Pancreas (tissue), 10 donors: ENCODE measurements at regions not wholly inside any gene's neighbourhood (a gene's known extent, or its start where the extent isn't known, plus 50 kb on each side); places are given as distances from the start of the nearest gene placed in this dataset.

Experiments used
- ATAC-seq, 4 donors: fragments of 200-7000 bp; cut with Tn5 transposase; one replicate each; pipeline versions ENCODE4 v1.8.0 to v1.9.1; 2020; ENCODE audit warnings: mild to moderate bottlenecking in 4 of 4, moderate library complexity in 4 of 4
- DNase-seq, 6 donors: peaks; one replicate each; pipeline ENCODE4 v3.0.0-alpha.2; 2020
- FAIRE-seq: peaks from 2 replicates; lab custom pipeline; 2012; peaks lifted over from hg19 to GRCh38; lab: Jason Lieb, UNC
- H3K27ac ChIP-seq, 4 donors: fragments of 200-600 bp; sonication (generic); 1 replicate in 3 of 4; 2 replicates in 1 of 4; pipeline versions ENCODE4 v1.5.0 to v1.8.0; 2020
- H3K27me3 ChIP-seq, 4 donors: fragments of 200-600 bp; one replicate each; pipeline ENCODE4 v1.8.0; 2021
- H3K36me3 ChIP-seq, 3 donors: fragments of 200-600 bp; sonication (generic) in 1 of 3; one replicate each; pipeline versions ENCODE4 v1.5.0 to v1.8.0; 2020 to 2021
- H3K4me1 ChIP-seq, 3 donors: fragments of 200-600 bp; one replicate each; pipeline ENCODE4 v1.8.0; 2021
- H3K4me3 ChIP-seq, 4 donors: fragments of 200-600 bp; sonication (generic) in 2 of 4; one replicate each; pipeline versions ENCODE4 v1.5.0 to v1.8.0; 2020 to 2021
- H3K9me3 ChIP-seq, 4 donors: fragments of 200-600 bp; one replicate each; pipeline ENCODE4 v1.8.0; 2021
- WGBS, 2 donors: extraction: QIAGEN DNeasy Blood & Tissue Kit; methylation state at CpG; one replicate each; pipeline ENCODE4 v1.1.7; 2013; 5-methylcytosine and 5-hydroxymethylcytosine counted together
- intact Hi-C, 3 donors: fragments of 100-400 bp; cut with DNase I; formaldehyde crosslinking; loops; one replicate each; pipeline versions ENCODE4 v1.11.1 to v1.14.2; 2022
- TF ChIP-seq, protein P1 (sequence below), 4 donors: fragments of 200-600 bp; sonication (generic) in 3 of 4; IDR thresholded peaks; one replicate each; pipeline versions ENCODE4 v1.5.0 to v1.8.0; 2021; ENCODE audit warnings: antibody characterized with exemption in 4 of 4
- donor health status: healthy with polysubstance abuse.
- donor health status: DM: no; HTN: no; CAD: no; lungs with moderate emphysema.
- donor health status: DM: no; HTN: no; CAD: no.
- donor health status: control.
- donor health status: control.
- donor health status: Bipolar disorder and iron deficiency.
- donor health status: DM: yes; HTN: yes; CAD: no.
- donor health status: DM: no; HTN: no; CAD: no.
- donor health status: DM: no; HTN: no; CAD: no.
- donor health status: DM: yes; HTN: yes; CAD: no.

DNA sequence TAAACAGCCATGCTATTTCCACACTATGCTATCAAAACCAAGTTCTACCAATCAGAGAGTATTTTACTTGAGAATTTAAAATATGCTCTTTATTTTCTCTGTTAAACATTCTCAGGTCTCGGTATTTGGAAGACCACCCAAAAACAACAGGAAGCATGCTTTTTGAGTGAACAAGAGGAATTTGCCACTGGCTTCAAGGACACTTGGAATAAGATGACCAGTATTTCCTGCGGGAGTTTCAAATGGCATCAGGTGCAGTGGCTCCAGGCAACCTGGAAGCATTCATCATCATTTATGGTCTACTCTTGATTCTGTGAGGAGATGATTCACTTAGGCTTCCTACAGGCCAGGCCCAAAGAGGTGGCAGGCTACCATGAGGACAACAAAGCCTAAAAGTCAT is 305.7 kb upstream of the ATP11B start:
- FAIRE-seq, result no peak

DNA sequence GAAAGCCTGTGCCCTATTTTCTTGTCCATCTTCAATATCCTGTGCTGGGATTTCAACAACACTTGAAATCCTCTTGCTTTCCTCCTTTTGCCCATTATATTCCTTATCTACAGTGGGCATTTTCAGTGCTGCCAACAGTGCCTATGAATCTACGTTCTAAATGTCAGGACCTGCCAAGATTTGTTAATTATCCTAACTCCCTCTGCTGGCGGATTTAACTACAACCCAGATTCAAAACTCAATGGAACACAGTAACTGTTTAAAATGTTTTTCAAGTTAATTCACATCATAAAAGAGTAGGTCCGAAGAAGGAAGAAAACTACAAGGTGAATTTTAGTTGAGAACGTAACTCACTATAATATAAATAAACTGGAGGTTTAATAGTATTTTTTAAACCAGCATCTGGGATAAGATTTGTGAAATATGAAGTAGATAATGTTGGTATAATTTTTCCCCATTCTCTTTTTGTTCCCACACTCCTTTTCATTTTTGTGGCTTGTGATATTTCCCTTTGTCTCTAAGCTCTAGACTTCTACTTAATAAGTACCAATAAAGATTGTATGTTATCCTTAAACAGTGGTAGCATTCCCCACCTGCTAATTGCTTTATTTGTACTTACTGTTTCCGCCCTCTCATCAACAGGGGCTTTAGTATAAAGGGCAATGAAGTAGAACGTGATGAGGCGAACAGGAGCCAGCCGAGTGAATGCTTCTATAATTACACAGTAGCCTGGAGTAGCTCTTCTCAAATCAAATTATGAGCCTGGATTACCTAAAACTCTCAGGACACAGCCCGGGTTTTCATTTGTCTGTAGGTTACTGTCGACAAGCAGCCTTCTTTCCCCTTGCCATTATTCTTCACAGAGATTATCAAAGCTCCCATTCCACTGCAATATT is 302.5 kb upstream of the ATP11B start:
- TF ChIP-seq, protein P1, sequence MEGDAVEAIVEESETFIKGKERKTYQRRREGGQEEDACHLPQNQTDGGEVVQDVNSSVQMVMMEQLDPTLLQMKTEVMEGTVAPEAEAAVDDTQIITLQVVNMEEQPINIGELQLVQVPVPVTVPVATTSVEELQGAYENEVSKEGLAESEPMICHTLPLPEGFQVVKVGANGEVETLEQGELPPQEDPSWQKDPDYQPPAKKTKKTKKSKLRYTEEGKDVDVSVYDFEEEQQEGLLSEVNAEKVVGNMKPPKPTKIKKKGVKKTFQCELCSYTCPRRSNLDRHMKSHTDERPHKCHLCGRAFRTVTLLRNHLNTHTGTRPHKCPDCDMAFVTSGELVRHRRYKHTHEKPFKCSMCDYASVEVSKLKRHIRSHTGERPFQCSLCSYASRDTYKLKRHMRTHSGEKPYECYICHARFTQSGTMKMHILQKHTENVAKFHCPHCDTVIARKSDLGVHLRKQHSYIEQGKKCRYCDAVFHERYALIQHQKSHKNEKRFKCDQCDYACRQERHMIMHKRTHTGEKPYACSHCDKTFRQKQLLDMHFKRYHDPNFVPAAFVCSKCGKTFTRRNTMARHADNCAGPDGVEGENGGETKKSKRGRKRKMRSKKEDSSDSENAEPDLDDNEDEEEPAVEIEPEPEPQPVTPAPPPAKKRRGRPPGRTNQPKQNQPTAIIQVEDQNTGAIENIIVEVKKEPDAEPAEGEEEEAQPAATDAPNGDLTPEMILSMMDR (IDR thresholded peaks at IDR 0.05), result peak in 2 of 4 donors; percentile 14 to 24
- WGBS, 2 donors, result 65 to 67% methylated on average over 10 of the region's 10 CpGs
- ATAC-seq (peak in 3 of 4 donors; percentile 60 to 71 (median 70)), FAIRE-seq (no peak), DNase-seq (peak in 1 of 6 donors; percentile 11)
- Histone ChIP-seq H3K4me3 (no peak overlapping the region), H3K36me3 (no peaks in the 10 kb centered on the region), H3K27me3 (no peaks in the 10 kb centered on the region), H3K27ac (no peak overlapping the region), H3K4me1 (peaks cover 0 to 11% (median 6%) of the 10 kb centered on the region in 3 donors), H3K9me3 (no peaks in the 10 kb centered on the region)
- intact Hi-C loops, result no loop called here

More for the DNA sequence above, 305.7 kb upstream of the ATP11B start:
- DNase-seq (no peak), ATAC-seq (no peak)
- H3K4me3 ChIP-seq, result no peak overlapping the region
- peaks cover 0 to 11% (median 6%) of the 10 kb centered on the region in 3 donors for H3K4me1 ChIP-seq
- H3K27me3 ChIP-seq, result no peaks in the 10 kb centered on the region
- TF ChIP-seq, protein P1 (IDR thresholded peaks at IDR 0.05), result no peak
- H3K9me3 ChIP-seq, result no peaks in the 10 kb centered on the region
- H3K36me3 ChIP-seq, result no peaks in the 10 kb centered on the region
- 88 to 97% methylated on average over 2 of the region's 2 CpGs for WGBS, 2 donors
- intact Hi-C loops, result no loop called here
- no peak overlapping the region for H3K27ac ChIP-seq

DNA sequence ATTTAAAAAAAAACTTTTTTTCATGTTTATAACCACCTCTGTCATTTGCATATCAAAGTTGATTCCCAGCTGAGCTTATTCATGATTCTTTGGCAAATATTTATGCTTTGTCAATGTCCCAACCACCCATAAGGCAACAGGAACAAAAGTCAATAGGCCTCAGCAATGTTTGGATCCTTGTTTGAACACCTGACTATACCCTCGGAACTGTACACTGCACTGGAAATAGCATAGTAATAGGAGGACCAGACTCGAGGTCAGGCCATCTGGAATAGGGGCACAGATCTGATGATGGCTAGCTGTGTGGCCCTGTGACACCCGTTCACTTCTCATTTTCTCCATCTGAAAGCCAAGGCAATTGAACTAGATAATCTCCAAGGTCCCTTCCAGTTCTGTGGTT is 301.7 kb upstream of the ATP11B start:
- TF ChIP-seq, protein P1 (IDR thresholded peaks at IDR 0.05), result no peak
- ATAC-seq (peak; percentile 67 to 94 (median 76)), FAIRE-seq (no peak), DNase-seq (peak in 1 of 6 donors; percentile 3)
- Histone ChIP-seq H3K4me1 (peaks cover 0 to 11% (median 6%) of the 10 kb centered on the region in 3 donors), H3K27me3 (no peaks in the 10 kb centered on the region), H3K4me3 (no peak overlapping the region), H3K9me3 (no peaks in the 10 kb centered on the region), H3K27ac (no peak overlapping the region), H3K36me3 (no peaks in the 10 kb centered on the region)
- 30 to 31% methylated on average over 3 of the region's 3 CpGs for WGBS, 2 donors
- intact Hi-C loops, result no loop called here

DNA sequence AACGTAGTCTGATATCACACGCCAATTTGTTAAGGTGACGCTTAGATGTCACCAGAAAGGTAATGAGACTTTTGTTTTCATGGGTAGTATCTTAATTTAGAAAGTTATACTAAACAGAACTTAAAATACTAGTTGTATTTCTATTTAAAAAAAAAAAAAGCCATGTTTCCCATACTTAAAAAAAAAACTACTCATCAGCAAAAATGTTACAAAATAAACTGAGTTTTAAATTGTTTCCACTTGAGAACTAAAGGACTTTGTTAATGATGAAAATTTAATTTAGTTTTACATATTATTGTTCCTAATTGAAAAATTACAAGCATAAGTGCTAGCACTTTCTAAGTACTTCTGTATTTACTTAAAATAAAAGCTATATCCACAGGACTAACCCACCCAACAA is 300.8 kb upstream of the ATP11B start:
- Histone ChIP-seq H3K27ac (no peak overlapping the region), H3K27me3 (no peaks in the 10 kb centered on the region), H3K36me3 (no peaks in the 10 kb centered on the region), H3K4me3 (no peak overlapping the region), H3K9me3 (no peaks in the 10 kb centered on the region), H3K4me1 (peaks cover 0 to 11% (median 6%) of the 10 kb centered on the region in 3 donors)
- ATAC-seq, result no peak
- TF ChIP-seq, protein P1 (IDR thresholded peaks at IDR 0.05), result no peak
- DNase-seq, result no peak
- FAIRE-seq, result no peak
- intact Hi-C loops, result no loop called here
- WGBS, 2 donors, result 96 to 99% methylated on average over 3 of the region's 3 CpGs

DNA sequence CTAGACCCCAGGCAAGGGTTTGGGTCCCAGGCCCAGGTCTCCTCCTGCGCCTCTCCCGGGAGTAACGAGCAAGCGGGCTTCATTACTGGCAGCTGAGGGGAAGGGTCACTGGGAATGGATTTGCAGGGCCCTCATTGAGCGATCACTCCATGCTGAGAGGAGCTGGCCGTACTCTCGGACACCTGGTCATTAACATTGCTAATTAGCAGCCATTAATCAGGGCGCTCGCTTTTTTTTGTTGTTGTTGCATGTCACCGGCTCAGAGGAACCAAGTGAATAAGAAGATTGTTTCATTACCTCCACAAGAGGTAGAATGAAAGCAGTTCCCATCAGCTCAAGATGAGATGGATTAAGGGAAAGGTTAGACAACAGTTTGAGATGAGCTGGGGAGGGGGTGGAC is 293.0 kb upstream of the ATP11B start:
- no peak for ATAC-seq
- no peaks in the 10 kb centered on the region for H3K9me3 ChIP-seq
- 73 to 79% methylated on average over 10 of the region's 10 CpGs for WGBS, 2 donors

More for the DNA sequence above, 293.0 kb upstream of the ATP11B start:
- Histone ChIP-seq H3K4me1 (no peaks in the 10 kb centered on the region), H3K4me3 (no peak overlapping the region), H3K36me3 (no peaks in the 10 kb centered on the region), H3K27ac (no peak overlapping the region), H3K27me3 (peaks cover 0 to 3% (median 0%) of the 10 kb centered on the region in 4 donors)
- FAIRE-seq, result no peak
- intact Hi-C loops, result no loop called here
- DNase-seq, result no peak
- TF ChIP-seq, protein P1 (IDR thresholded peaks at IDR 0.05), result no peak
